Keratinocyte (primary cell): ENCODE measurements at regions not wholly inside any gene's neighbourhood (a gene's known extent, or its start where the extent isn't known, plus 50 kb on each side); places are given as distances from the start of the nearest gene placed in this dataset.

ENCODE experiments used
- DNase-seq: peaks from one replicate; pipeline ENCODE4 v3.0.0-alpha.2; 2011; ENCODE audit warnings: low read depth, missing footprints, low spot score
- FAIRE-seq: peaks from 2 replicates; lab custom pipeline; 2011; peaks lifted over from hg19 to GRCh38; lab: Jason Lieb, UNC
- H2AFZ ChIP-seq: 2 replicates; pipeline ENCODE4 v1.6.0; 2012; ENCODE audit warnings: low read length, control low read depth, inconsistent platforms; ENCODE audit not compliant: control insufficient read depth
- H3K27ac ChIP-seq: 2 replicates; pipeline ENCODE4 v1.5.1; 2011; ENCODE audit warnings: low read length; ENCODE audit not compliant: control insufficient read depth, insufficient read depth
- H3K27me3 ChIP-seq: 3 replicates; pipeline ENCODE4 v1.6.0; 2011; ENCODE audit warnings: low read length; ENCODE audit not compliant: control insufficient read depth, insufficient read depth; ENCODE audit errors: extremely low read depth
- H3K36me3 ChIP-seq, 2 experiments: 2 replicates in 1 of 2; 3 replicates in 1 of 2; pipeline ENCODE4 v1.5.1; 2011; ENCODE audit warnings: low read length in 2 of 2, mild to moderate bottlenecking in 1 of 2; ENCODE audit not compliant: control insufficient read depth in 2 of 2, insufficient read depth in 2 of 2; ENCODE audit errors: extremely low read depth in 1 of 2
- H3K4me1 ChIP-seq: 3 replicates; pipeline ENCODE4 v1.5.1; 2011; ENCODE audit warnings: low read length; ENCODE audit not compliant: control insufficient read depth, insufficient read depth; ENCODE audit errors: extremely low read depth
- H3K4me2 ChIP-seq: 3 replicates; pipeline ENCODE4 v1.6.0; 2011; ENCODE audit warnings: low read depth, low read length; ENCODE audit not compliant: control insufficient read depth, insufficient read depth; ENCODE audit errors: extremely low read depth
- H3K4me3 ChIP-seq, 3 experiments: fragments of 200-600 bp in 1 of 3; sonication (generic) in 1 of 3; 2 replicates in 2 of 3; 3 replicates in 1 of 3; pipeline ENCODE4 v1.5.1; 2011 to 2016; ENCODE audit warnings: low read length in 3 of 3, mild to moderate bottlenecking in 3 of 3, control low read depth in 2 of 3, inconsistent platforms in 1 of 3, low read depth in 1 of 3, mixed read lengths in 1 of 3, mixed run types in 1 of 3, moderate library complexity in 1 of 3; ENCODE audit not compliant: control insufficient read depth in 2 of 3, insufficient read depth in 2 of 3; ENCODE audit errors: extremely low read depth in 1 of 3
- H3K79me2 ChIP-seq: 2 replicates; pipeline ENCODE4 v1.6.0; 2012; ENCODE audit warnings: low read length; ENCODE audit not compliant: control insufficient read depth, insufficient read depth
- H3K9ac ChIP-seq: 3 replicates; pipeline ENCODE4 v1.6.0; 2011; ENCODE audit warnings: low read length; ENCODE audit not compliant: control insufficient read depth, insufficient read depth; ENCODE audit errors: extremely low read depth
- H3K9me1 ChIP-seq: 3 replicates; pipeline ENCODE4 v1.6.0; 2011; ENCODE audit warnings: low read length; ENCODE audit not compliant: control insufficient read depth, insufficient read depth; ENCODE audit errors: extremely low read depth
- H3K9me3 ChIP-seq: 2 replicates; pipeline ENCODE4 v1.5.1; 2012; ENCODE audit warnings: low read depth, low read length; ENCODE audit not compliant: control insufficient read depth
- H4K20me1 ChIP-seq: 3 replicates; pipeline ENCODE4 v1.6.0; 2011; ENCODE audit warnings: low read length; ENCODE audit not compliant: control insufficient read depth, insufficient read depth; ENCODE audit errors: extremely low read depth
- EZH2 ChIP-seq: IDR thresholded peaks from one replicate; pipeline ENCODE4 v1.6.1; 2012; ENCODE audit warnings: inconsistent platforms, mild to moderate bottlenecking, low read length, moderate library complexity
- dilution Hi-C: fragments of 300-500 bp; cut with MboI; formaldehyde crosslinking; loops from one replicate; pipeline ENCODE4 v1.7.0; 2020; ENCODE audit warnings: low sequenced_read_pairs; ENCODE audit not compliant: extremely low pct_ligation_motif_present
- TF ChIP-seq, protein P1 (sequence below), 3 experiments: IDR thresholded peaks in 1 of 3; conservative IDR thresholded peaks in 1 of 3; optimal IDR thresholded peaks in 1 of 3; 2 replicates in 2 of 3; 3 replicates in 1 of 3; pipeline versions ENCODE3 to v1.5.1; 2011; ENCODE audit warnings: low read length in 3 of 3, mild to moderate bottlenecking in 3 of 3, moderate library complexity in 2 of 3, control low read depth in 1 of 3, inconsistent platforms in 1 of 3; ENCODE audit not compliant: insufficient read depth in 2 of 3; ENCODE audit errors: extremely low read depth in 1 of 3

DNA sequence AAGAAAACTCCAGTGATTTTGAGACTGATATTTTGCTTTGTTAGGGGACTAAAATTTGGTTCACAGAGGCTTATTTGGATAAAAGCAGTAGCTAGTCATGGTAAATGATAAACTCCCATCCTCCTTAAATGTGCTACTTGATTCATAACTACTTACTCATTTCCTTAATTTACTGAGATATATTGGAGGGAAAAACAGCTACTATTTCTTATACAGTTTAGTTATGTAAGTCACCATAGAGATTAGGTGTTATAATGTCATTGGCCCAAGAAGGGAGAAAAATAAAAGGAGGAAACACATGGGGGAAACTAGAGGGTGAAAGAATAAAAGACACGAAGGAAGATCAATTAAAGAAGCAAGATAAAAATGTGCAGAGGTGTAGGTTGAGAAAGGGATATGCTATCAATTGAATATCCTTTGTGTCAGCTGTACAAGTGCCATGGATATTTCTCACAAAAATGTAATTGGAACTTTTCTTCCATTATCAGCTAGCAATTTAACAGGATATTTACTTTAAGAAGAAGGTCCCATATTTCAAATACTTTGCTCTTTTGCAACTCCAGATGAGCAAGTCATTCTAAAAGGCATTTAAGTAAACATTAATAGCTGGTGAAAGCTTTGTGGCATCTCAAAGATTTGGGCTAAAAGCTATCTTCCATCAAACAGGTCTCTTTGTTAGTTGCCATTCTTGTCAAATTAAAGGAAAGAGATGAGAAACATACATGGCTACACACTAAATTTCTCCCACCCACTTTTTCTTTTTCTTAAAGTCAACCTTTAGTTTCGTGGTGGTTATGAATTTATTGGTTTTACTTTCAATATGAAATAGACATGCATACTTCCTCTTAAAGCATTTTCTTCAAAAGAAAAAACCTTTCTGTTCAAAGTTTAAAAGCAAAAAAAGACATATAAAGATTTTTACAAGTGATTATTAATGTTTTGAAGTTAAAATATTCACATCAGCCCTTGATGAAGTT is 439.5 kb downstream of the CCER1 start:
- no peak overlapping the region for H3K4me2 ChIP-seq
- no peak overlapping the region for H2AFZ ChIP-seq
- no peaks in the 10 kb centered on the region for H3K27me3 ChIP-seq
- H3K9me3 ChIP-seq: no peaks in the 10 kb centered on the region
- no peak overlapping the region for H3K9ac ChIP-seq
- no peak overlapping the region for H3K4me3 ChIP-seq
- no peak overlapping the region for H3K27ac ChIP-seq
- DNase-seq (no peak), FAIRE-seq (no peak)
- dilution Hi-C loops: no loop called here
- no peaks in the 10 kb centered on the region for H3K36me3 ChIP-seq
- H4K20me1 ChIP-seq: no peaks in the 10 kb centered on the region
- H3K9me1 ChIP-seq: no peaks in the 10 kb centered on the region
- no peak for TF ChIP-seq EZH2
- TF ChIP-seq, protein P1, sequence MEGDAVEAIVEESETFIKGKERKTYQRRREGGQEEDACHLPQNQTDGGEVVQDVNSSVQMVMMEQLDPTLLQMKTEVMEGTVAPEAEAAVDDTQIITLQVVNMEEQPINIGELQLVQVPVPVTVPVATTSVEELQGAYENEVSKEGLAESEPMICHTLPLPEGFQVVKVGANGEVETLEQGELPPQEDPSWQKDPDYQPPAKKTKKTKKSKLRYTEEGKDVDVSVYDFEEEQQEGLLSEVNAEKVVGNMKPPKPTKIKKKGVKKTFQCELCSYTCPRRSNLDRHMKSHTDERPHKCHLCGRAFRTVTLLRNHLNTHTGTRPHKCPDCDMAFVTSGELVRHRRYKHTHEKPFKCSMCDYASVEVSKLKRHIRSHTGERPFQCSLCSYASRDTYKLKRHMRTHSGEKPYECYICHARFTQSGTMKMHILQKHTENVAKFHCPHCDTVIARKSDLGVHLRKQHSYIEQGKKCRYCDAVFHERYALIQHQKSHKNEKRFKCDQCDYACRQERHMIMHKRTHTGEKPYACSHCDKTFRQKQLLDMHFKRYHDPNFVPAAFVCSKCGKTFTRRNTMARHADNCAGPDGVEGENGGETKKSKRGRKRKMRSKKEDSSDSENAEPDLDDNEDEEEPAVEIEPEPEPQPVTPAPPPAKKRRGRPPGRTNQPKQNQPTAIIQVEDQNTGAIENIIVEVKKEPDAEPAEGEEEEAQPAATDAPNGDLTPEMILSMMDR (optimal IDR thresholded peaks at IDR 0.05 in 1 of 3, IDR thresholded peaks at IDR 0.05 in 1 of 3, conservative IDR thresholded peaks at IDR 0.05 in 1 of 3; ENCODE audit: extremely low read depth in 1 of 3, insufficient read depth in 2 of 3, low read length in 3 of 3): no peak
- no peaks in the 10 kb centered on the region for H3K4me1 ChIP-seq
- no peaks in the 10 kb centered on the region for H3K79me2 ChIP-seq

DNA sequence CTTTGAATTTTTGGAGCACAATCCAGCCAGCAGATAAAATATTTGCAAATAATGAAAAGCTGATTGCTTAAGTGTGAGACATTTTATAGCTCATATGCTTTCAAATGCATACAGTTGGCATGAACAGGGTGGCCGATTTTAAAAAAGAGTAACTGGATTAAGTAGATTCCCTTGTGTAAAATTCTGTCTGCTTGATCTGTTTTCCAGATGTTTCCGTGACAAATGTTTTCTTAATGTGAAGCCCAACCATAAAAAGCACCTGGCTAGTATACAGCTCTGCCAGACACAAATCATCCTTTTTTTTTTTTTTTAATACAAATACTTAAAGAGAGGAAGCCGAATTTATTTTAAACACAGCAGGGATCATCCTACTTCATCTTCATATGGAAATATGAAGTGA is 440.7 kb downstream of the CCER1 start:
- Histone ChIP-seq H3K27me3 (no peaks in the 10 kb centered on the region), H3K79me2 (no peaks in the 10 kb centered on the region), H3K4me2 (no peak overlapping the region), H2AFZ (no peak overlapping the region), H3K9ac (no peak overlapping the region), H3K9me1 (no peaks in the 10 kb centered on the region), H3K27ac (no peak overlapping the region), H3K36me3 (no peaks in the 10 kb centered on the region), H4K20me1 (no peaks in the 10 kb centered on the region), H3K9me3 (no peaks in the 10 kb centered on the region), H3K4me3 (no peak overlapping the region), H3K4me1 (no peaks in the 10 kb centered on the region)
- DNase-seq (no peak), FAIRE-seq (no peak)
- TF ChIP-seq, protein P1 (optimal IDR thresholded peaks at IDR 0.05 in 1 of 3, IDR thresholded peaks at IDR 0.05 in 1 of 3, conservative IDR thresholded peaks at IDR 0.05 in 1 of 3; ENCODE audit: extremely low read depth in 1 of 3, insufficient read depth in 2 of 3, low read length in 3 of 3): no peak
- no peak for TF ChIP-seq EZH2
- dilution Hi-C loops: no loop called here
